Adrenal gland (tissue), 9 donors: ENCODE measurements at regions not wholly inside any gene's neighbourhood (a gene's known extent, or its start where the extent isn't known, plus 50 kb on each side); places are given as distances from the start of the nearest gene placed in this dataset.

ENCODE experiments used
- DNase-seq, 7 donors: peaks; one replicate each; pipeline ENCODE4 v3.0.0-alpha.2; 2019 to 2020
- H3K27ac ChIP-seq, 5 donors: fragments of 200-600 bp; sonication (generic) in 4 of 5; 1 replicate in 3 of 5; 2 replicates in 2 of 5; pipeline versions ENCODE4 v1.5.1 to v1.8.0; 2016 to 2020; ENCODE audit warnings: mild to moderate bottlenecking in 1 of 5
- H3K27me3 ChIP-seq: fragments of 200-600 bp; 2 replicates; pipeline ENCODE4 v1.8.0; 2021
- H3K36me3 ChIP-seq, 2 donors: fragments of 200-600 bp; replicated peaks in 1 of 2; 1 replicate in 1 of 2; 2 replicates in 1 of 2; pipeline versions ENCODE4 v1.5.1 to v1.8.0; 2018 to 2022
- H3K4me1 ChIP-seq, 2 donors: fragments of 200-600 bp; replicated peaks in 1 of 2; 1 replicate in 1 of 2; 2 replicates in 1 of 2; pipeline versions ENCODE4 v1.5.1 to v1.8.0; 2018 to 2021
- H3K4me3 ChIP-seq, 4 donors: fragments of 200-600 bp; sonication (generic) in 3 of 4; one replicate each; pipeline ENCODE4 v1.5.1; 2016 to 2018
- H3K9me3 ChIP-seq, 3 donors: fragments of 200-600 bp; sonication (generic) in 1 of 3; replicated peaks in 1 of 3; 1 replicate in 2 of 3; 2 replicates in 1 of 3; pipeline versions ENCODE4 v1.5.1 to v1.8.0; 2016 to 2021
- POLR2A ChIP-seq, 2 donors: fragments of 450-650 bp; IDR thresholded peaks; one replicate each; pipeline ENCODE4 v1.6.1; 2017; ENCODE audit warnings: antibody characterized with exemption in 2 of 2, mild to moderate bottlenecking in 2 of 2, moderate library complexity in 1 of 2
- WGBS, 4 donors: extraction: QIAGEN DNeasy Blood & Tissue Kit in 2 of 4; methylation state at CpG; one replicate each; pipeline versions ENCODE4 v1.1.5 to v1.1.7; 2013 to 2017; 5-methylcytosine and 5-hydroxymethylcytosine counted together
- intact Hi-C, 2 donors: fragments of 100-400 bp; cut with DNase I; formaldehyde crosslinking; loops; one replicate each; pipeline versions ENCODE4 v1.14.1 to v1.15.0; 2022 to 2023
- TF ChIP-seq, protein P1 (sequence below), 6 experiments: fragments of 450-650 bp in 4 of 6; fragments of 200-600 bp in 2 of 6; sonication (generic) in 1 of 6; IDR thresholded peaks; 1 replicate in 5 of 6; 2 replicates in 1 of 6; pipeline versions ENCODE4 v1.5.1 to v1.8.0; 2016 to 2021; ENCODE audit warnings: antibody characterized with exemption in 6 of 6, mild to moderate bottlenecking in 2 of 6, moderate library complexity in 1 of 6
- donor health status: healthy with polysubstance abuse.
- donor health status: Bipolar disorder and iron deficiency.
- donor health status: DM: yes; HTN: yes; CAD: no.
- donor health status: DM: no; HTN: no; CAD: no.
- donor health status: DM: no; HTN: no; CAD: no.

DNA sequence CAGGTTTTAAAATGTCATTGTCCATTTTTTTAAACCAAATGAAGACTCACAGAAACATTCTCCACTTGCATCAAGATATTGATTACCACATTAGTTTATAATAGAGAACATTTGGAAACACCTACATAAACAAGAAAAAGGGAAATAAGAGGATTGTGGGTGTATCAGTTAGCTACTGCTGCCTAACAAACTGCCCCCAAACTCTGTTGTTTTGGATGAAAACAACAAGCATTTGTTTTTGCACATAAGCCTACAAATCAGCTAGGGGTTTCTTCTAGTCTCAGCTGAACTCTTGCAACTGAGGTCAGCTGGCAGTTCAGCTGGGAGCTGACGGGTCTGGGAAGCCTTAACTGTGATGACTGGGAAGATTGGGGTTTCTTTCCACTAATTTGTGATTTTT is 464.4 kb downstream of the COG6 start:
- Histone ChIP-seq H3K4me3 (no peak overlapping the region), H3K9me3 (no peaks in the 10 kb centered on the region), H3K36me3 (no peaks in the 10 kb centered on the region), H3K27ac (no peak overlapping the region), H3K27me3 (no peaks in the 10 kb centered on the region), H3K4me1 (peaks cover 0 to 12% of the 10 kb centered on the region in 2 donors)
- DNase-seq: no peak
- intact Hi-C loops: no loop called here
- WGBS, 4 donors: 88 to 95% (median 93%) methylated on average over 1 of the region's 1 CpG; no CpG with 5 or more reads in 1 of the 4 donors
- no peak for TF ChIP-seq POLR2A (IDR thresholded peaks at IDR 0.05)
- TF ChIP-seq, protein P1, sequence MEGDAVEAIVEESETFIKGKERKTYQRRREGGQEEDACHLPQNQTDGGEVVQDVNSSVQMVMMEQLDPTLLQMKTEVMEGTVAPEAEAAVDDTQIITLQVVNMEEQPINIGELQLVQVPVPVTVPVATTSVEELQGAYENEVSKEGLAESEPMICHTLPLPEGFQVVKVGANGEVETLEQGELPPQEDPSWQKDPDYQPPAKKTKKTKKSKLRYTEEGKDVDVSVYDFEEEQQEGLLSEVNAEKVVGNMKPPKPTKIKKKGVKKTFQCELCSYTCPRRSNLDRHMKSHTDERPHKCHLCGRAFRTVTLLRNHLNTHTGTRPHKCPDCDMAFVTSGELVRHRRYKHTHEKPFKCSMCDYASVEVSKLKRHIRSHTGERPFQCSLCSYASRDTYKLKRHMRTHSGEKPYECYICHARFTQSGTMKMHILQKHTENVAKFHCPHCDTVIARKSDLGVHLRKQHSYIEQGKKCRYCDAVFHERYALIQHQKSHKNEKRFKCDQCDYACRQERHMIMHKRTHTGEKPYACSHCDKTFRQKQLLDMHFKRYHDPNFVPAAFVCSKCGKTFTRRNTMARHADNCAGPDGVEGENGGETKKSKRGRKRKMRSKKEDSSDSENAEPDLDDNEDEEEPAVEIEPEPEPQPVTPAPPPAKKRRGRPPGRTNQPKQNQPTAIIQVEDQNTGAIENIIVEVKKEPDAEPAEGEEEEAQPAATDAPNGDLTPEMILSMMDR (IDR thresholded peaks at IDR 0.05): no peak

DNA sequence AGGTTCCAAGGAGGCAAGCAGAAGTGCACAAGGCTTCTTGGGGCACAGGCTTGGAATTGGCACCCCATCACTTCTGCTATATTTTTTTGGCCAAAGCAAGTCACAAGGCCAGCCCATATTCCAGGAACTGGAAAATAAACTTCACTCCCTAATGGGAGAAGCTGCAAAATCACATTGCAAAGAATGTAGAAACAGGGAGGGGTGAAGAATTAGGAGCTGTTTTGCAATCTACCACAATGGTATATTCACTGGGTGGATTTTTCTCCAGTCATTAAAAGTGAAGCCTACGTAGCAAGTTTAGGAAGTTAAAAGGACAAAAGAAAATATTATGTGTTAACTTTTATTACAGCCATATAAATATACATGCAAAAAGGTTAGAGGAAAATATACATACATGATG is 464.8 kb downstream of the COG6 start:
- no peak for DNase-seq
- Histone ChIP-seq H3K27ac (no peak overlapping the region), H3K4me3 (no peak overlapping the region), H3K36me3 (no peaks in the 10 kb centered on the region), H3K27me3 (no peaks in the 10 kb centered on the region), H3K9me3 (no peaks in the 10 kb centered on the region), H3K4me1 (peaks cover 0 to 12% of the 10 kb centered on the region in 2 donors)
- 79 to 88% (median 83%) methylated on average over 1 of the region's 1 CpG for WGBS, 4 donors
- TF ChIP-seq POLR2A (IDR thresholded peaks at IDR 0.05): no peak
- TF ChIP-seq, protein P1 (IDR thresholded peaks at IDR 0.05): no peak
- intact Hi-C loops: no loop called here

DNA sequence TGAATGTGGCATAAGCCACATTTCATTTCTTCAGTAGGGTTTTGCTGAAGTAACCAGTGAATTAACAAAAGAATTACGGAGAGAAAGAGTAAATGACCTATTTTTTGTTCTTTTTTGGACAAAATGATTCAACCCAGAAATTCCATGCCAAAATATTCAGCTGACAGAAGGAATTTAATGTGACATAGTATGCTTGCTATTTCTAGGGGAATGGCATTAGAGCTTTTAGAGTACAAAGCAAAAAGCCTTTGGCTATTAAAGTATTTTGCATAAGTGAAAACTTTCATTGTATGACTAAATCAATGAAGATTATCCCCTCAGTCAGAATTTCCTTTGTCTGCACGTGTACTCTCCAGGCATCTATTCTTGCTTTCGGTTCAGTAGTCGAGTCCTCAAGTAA is 465.3 kb downstream of the COG6 start:
- Histone ChIP-seq H3K36me3 (no peaks in the 10 kb centered on the region), H3K27me3 (no peaks in the 10 kb centered on the region), H3K9me3 (no peaks in the 10 kb centered on the region), H3K27ac (peak overlapping the region in 1 of 5 donors; percentile 44), H3K4me1 (peaks cover 0 to 7% of the 10 kb centered on the region in 2 donors), H3K4me3 (no peak overlapping the region)
- no peak for DNase-seq
- intact Hi-C loops: no loop called here
- TF ChIP-seq, protein P1 (IDR thresholded peaks at IDR 0.05): no peak
- no peak for TF ChIP-seq POLR2A (IDR thresholded peaks at IDR 0.05)
- WGBS, 4 donors: 52 to 61% (median 59%) methylated on average over 3 to 4 of the region's 4 CpGs

DNA sequence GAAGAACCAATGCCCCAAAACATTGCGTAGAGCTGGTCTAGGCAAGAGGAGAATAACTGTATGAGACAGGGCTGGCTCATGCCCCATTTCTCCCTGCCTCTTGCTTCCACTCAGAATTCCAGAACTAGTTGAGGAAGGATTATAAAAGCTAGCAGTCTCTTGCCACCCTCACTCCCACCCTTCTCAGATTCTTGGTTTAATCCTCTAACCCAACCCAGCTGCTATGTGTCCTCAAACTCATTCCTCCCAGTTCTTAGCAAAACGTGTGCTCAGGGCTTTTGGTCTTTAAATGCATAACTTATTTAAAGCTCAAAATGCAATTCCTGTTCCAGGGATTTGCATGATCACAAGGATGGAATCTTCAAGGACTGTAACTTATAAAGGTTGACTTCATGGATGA is 466.3 kb downstream of the COG6 start:
- Histone ChIP-seq H3K4me1 (no peaks in the 10 kb centered on the region), H3K36me3 (no peaks in the 10 kb centered on the region), H3K9me3 (no peaks in the 10 kb centered on the region), H3K27me3 (no peaks in the 10 kb centered on the region), H3K27ac (no peak overlapping the region), H3K4me3 (no peak overlapping the region)
- WGBS, 4 donors: 72 to 87% (median 78%) methylated on average over 2 of the region's 2 CpGs
- intact Hi-C loops: no loop called here
- no peak for DNase-seq
- TF ChIP-seq POLR2A (IDR thresholded peaks at IDR 0.05): no peak
- TF ChIP-seq, protein P1 (IDR thresholded peaks at IDR 0.05): no peak
